ENCODE measurements at regions not wholly inside any gene's neighbourhood (a gene's known extent, or its start where the extent isn't known, plus 50 kb on each side); places are given as distances from the start of the nearest gene placed in this dataset.

DNA sequence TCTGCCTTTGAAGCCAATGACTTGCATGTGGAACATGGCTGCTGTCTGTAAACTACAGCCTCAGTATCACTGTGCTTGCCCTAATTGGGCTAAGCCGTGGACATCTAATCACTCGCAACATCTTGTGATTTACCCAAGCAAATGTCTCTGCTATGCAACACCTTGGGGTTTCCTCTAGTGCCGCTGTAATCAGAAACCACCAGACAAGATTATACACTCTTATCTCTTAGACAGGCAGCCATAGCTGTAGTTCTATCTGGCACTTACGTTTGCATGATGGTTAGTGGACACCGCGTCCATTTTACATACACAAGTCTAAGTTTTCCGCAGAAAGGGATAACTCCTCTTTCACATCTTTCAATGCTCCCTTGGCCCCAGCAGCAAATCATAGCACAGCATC is 204.3 kb upstream of the CCDC68 start:
- TF ChIP-seq, protein P1, sequence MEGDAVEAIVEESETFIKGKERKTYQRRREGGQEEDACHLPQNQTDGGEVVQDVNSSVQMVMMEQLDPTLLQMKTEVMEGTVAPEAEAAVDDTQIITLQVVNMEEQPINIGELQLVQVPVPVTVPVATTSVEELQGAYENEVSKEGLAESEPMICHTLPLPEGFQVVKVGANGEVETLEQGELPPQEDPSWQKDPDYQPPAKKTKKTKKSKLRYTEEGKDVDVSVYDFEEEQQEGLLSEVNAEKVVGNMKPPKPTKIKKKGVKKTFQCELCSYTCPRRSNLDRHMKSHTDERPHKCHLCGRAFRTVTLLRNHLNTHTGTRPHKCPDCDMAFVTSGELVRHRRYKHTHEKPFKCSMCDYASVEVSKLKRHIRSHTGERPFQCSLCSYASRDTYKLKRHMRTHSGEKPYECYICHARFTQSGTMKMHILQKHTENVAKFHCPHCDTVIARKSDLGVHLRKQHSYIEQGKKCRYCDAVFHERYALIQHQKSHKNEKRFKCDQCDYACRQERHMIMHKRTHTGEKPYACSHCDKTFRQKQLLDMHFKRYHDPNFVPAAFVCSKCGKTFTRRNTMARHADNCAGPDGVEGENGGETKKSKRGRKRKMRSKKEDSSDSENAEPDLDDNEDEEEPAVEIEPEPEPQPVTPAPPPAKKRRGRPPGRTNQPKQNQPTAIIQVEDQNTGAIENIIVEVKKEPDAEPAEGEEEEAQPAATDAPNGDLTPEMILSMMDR (IDR thresholded peaks at IDR 0.05) = no peak
- no peak for TF ChIP-seq POLR2A (IDR thresholded peaks at IDR 0.05)

All from Peyer's patch (tissue), 4 donors.